ENCODE measurements at regions not wholly inside any gene's neighbourhood (a gene's known extent, or its start where the extent isn't known, plus 50 kb on each side); places are given as distances from the start of the nearest gene placed in this dataset.

- Histone ChIP-seq H3K79me2 (ENCODE audit: insufficient read depth, low read length) (no peaks in the 10 kb centered on the region), H3K9me3 (replicated peaks in 1 of 2; ENCODE audit: control insufficient read depth in 1 of 2, insufficient read depth in 1 of 2, low read length in 2 of 2) (no peaks in the 10 kb centered on the region), H3K27me3 (ENCODE audit: control insufficient read depth in 2 of 2, insufficient read depth in 2 of 2, low read length in 2 of 2) (no peaks in the 10 kb centered on the region), H3K4me1 (ENCODE audit: control insufficient read depth in 1 of 2, insufficient read depth in 2 of 2, low read length in 2 of 2) (no peaks in the 10 kb centered on the region), H3K36me3 (replicated peaks in 1 of 2; ENCODE audit: control insufficient read depth in 1 of 2, insufficient read depth in 2 of 2, low read length in 2 of 2) (no peaks in the 10 kb centered on the region), H3K27ac (ENCODE audit: low read depth in 1 of 2, low read length in 2 of 2) (no peak overlapping the region), H3K4me2 (replicated peaks; ENCODE audit: extremely low read depth, low read length, poor library complexity, severe bottlenecking) (no peak overlapping the region), H3K4me3 (replicated peaks in 1 of 3; ENCODE audit: low read depth in 2 of 3, low read length in 3 of 3) (no peak overlapping the region), H3K9ac (ENCODE audit: insufficient read depth, low read length, poor library complexity, severe bottlenecking) (no peak overlapping the region), H2AFZ (ENCODE audit: insufficient read depth, low read depth, low read length, poor library complexity, severe bottlenecking) (no peak overlapping the region), H4K20me1 (ENCODE audit: insufficient read depth, low read length) (no peaks in the 10 kb centered on the region)
- no peak overlapping the region for H3K27ac Mint-ChIP-seq
- no peak for TF ChIP-seq CTCF (IDR thresholded peaks at IDR 0.05)
- WGBS (ENCODE audit: insufficient coverage): 81% methylated on average over 4 of the region's 5 CpGs
- no peaks in the 10 kb centered on the region for H3K9me3 Mint-ChIP-seq
- no peaks in the 10 kb centered on the region for H3K4me1 Mint-ChIP-seq
- no peaks in the 10 kb centered on the region for H3K27me3 Mint-ChIP-seq (ENCODE audit: low read depth in 3 of 3)
- H3K4me3 Mint-ChIP-seq: no peak overlapping the region
- no peaks in the 10 kb centered on the region for H3K36me3 Mint-ChIP-seq
- intact Hi-C loops (cut with micrococcal nuclease): no loop called here
- no peak for DNase-seq
Measured at GRCh38 chr14:29446971-29447370, 480.7 kb downstream of the PRKD1 start.

GRCh38 chr14:29451941-29452340 lies 475.7 kb downstream of the PRKD1 start:
- no peaks in the 10 kb centered on the region for H3K9me3 ChIP-seq (replicated peaks in 1 of 2; ENCODE audit: control insufficient read depth in 1 of 2, insufficient read depth in 1 of 2, low read length in 2 of 2)
- Mint-ChIP-seq H3K27ac (no peak overlapping the region), H3K4me1 (no peaks in the 10 kb centered on the region), H3K9me3 (no peaks in the 10 kb centered on the region), H3K4me3 (no peak overlapping the region), H3K36me3 (no peaks in the 10 kb centered on the region), H3K27me3 (ENCODE audit: low read depth in 3 of 3) (no peaks in the 10 kb centered on the region)
- no peak for DNase-seq
- no peak overlapping the region for H2AFZ ChIP-seq (ENCODE audit: insufficient read depth, low read depth, low read length, poor library complexity, severe bottlenecking)
- H3K4me1 ChIP-seq (ENCODE audit: control insufficient read depth in 1 of 2, insufficient read depth in 2 of 2, low read length in 2 of 2): no peaks in the 10 kb centered on the region
- H3K27me3 ChIP-seq (ENCODE audit: control insufficient read depth in 2 of 2, insufficient read depth in 2 of 2, low read length in 2 of 2): no peaks in the 10 kb centered on the region
- no peak overlapping the region for H3K4me2 ChIP-seq (replicated peaks; ENCODE audit: extremely low read depth, low read length, poor library complexity, severe bottlenecking)
- H3K36me3 ChIP-seq (replicated peaks in 1 of 2; ENCODE audit: control insufficient read depth in 1 of 2, insufficient read depth in 2 of 2, low read length in 2 of 2): no peaks in the 10 kb centered on the region
- no peak for TF ChIP-seq CTCF (IDR thresholded peaks at IDR 0.05)
- no peaks in the 10 kb centered on the region for H4K20me1 ChIP-seq (ENCODE audit: insufficient read depth, low read length)
- WGBS (ENCODE audit: insufficient coverage): no CpG with 5 or more reads among the region's 2 CpGs
- no peak overlapping the region for H3K9ac ChIP-seq (ENCODE audit: insufficient read depth, low read length, poor library complexity, severe bottlenecking)
- no peaks in the 10 kb centered on the region for H3K79me2 ChIP-seq (ENCODE audit: insufficient read depth, low read length)
- H3K27ac ChIP-seq (ENCODE audit: low read depth in 1 of 2, low read length in 2 of 2): no peak overlapping the region
- intact Hi-C loops (cut with micrococcal nuclease): no loop called here
- no peak overlapping the region for H3K4me3 ChIP-seq (replicated peaks in 1 of 3; ENCODE audit: low read depth in 2 of 3, low read length in 3 of 3)
